HG03460 (cell line): ENCODE measurements at regions not wholly inside any gene's neighbourhood (a gene's known extent, or its start where the extent isn't known, plus 50 kb on each side); places are given as distances from the start of the nearest gene placed in this dataset.
"Not testable (repeated sequence)": the region's sequence is repeated elsewhere in the genome, so short reads cannot be mapped to it uniquely, and the experiment has no call there.

Experiments used
- ATAC-seq: cut with Tn5 transposase; IDR thresholded peaks from one replicate; pipeline ENCODE4 v1.9.1; 2021; ENCODE audit not compliant: unreplicated experiment

DNA sequence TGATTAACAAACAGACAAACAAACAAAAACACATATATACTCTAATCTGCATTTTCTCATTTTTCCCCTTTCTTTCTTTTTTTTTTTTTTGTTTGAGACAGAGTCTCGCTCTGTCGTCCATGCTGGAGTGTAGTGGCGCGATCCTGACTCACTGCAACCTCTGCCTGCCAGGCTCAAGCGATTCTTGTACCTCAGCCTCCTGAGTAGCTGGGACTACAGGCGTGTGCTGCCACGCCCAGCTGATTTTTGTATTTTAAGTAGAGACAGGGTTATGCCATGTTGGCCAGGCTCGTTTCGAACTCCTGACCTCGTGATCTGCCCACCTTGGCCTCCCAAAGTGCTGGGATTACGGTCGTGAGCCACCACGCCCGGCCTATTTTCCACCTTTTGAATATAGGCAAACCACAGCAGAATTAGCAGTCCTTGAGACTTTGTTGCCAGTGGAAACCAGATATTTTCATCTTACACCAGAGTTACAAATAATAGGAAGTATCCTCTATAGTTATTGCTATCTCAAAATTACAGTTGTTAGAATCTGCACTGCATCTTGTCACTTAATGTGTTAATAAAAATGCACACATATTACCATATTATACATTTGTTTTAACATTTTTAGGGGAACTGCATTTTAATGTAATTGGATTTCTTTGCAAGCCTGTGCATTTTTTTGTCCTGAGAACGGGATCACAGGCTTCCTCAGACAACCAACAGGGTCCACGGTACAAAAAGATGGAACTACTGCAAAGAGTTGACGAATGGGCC, 208.2 kb upstream of the ZNF217 start:
- no peak for ATAC-seq

DNA sequence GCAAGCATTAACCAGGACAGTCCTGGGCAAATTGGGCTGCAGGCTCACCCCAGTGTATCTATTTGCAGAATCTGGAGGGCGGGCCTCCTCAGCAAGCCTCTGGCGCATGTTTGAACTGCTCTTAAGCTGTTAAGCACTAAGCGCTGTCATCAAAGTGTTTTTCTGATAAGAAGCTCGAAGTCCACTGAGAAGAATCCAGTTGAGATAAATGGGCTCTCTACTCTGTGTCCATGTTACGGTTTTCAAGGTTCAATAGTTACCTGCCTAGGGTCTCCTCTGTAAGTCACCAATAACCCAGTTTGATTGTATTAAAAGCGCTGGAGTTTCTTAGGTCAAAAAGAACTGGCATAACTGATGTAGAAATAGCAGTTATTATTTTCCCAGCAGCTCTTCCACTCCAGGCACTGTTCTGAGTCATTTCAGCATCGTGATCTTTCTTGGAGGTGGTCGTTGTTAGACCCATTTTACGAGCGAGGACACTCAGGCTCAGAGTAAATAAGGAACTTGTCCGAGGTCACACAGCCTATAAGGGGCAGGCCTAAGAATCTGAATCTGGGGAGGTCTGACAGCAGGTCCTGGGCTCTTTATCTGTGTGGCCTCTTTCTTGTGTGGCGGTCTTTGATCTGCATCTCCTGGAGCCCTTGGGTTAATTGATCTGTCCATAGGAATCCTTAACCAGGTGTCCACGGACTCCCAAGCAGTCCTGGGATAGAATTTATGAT, 207.4 kb upstream of the ZNF217 start:
- ATAC-seq: no peak

DNA sequence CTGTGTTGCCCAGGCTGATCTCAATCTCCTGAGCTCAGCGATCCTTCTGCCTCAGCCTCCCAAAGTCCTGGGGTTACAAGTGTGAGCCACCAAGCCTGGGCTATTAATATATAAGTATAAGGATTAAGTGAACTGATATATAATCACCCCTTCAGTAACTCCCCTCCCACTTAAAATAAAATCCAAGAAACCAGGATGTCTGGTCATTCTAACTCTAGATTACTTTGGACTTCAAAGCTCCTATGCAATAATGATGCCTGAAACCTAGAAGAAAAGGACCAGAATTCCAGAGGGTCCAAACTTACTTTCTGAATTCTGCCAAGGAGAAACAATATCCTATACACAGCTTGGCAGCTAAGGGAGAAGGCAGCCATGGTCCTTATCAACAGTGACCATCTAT, 206.8 kb upstream of the ZNF217 start:
- no peak for ATAC-seq

DNA sequence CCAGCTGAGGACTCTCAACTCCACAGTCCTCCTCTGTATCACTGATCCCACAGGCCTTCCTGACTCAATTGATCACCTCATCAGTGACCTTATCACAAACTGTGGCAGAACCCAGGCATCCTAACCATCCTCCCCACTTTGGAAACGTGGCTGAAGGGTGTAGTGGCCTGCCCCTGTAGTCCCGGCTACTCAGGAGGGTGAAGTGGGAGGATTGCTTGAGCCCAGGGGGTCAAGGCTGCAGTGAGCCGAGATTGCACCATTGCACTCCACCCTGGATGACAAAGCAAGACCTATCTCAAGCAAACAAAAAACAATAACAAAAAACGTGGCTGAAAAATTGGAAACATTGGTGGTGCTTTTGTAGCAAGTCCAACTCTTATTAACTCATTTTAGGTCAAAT, 203.4 kb upstream of the ZNF217 start:
- ATAC-seq: no peak

DNA sequence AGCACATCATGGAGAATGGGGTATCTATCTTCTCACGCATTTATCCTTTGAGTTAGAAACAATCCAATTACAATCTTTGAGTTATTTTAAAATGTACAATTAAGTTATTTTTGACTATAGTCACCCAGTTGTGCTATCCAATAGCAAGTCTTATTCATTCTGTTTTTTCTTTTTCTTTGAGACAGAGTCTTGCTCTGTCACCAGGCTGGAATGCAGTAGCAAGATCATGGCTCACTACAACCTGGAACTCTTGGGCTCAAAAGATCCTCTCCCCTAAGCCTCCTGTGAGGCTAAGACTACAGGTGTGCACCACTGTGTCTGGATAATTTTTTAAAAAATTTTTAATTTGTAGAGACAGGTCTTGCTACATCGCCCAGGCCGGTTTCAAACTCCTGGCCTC, 201.5 kb upstream of the ZNF217 start:
- ATAC-seq: no peak

DNA sequence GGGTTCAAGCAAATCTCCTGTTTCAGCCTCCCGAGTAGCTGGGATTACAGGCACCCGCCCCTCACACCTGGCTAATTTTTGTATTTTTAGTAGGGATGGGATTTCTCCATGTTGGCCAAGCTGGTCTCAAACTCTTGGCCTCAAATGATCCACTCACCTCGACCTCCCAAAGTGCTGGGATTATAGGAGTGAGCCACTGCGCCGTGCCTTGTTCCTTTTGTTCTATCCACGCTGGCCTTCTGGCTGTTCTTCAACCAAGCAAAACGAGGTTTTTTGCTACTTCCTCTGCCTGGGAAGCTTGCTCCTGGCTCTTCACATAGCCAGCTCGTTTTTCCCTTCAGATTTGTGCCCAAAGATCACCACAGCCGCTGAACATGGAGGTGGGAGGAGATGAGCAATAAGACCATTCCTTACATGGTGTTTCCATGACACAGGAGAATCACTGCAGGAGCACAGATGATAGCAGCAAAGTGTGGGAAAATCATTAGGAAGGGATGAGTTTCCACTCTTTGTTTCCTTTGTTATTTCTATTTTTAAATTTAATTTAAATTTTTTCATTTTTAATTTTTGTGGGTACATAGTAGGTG, 201.0 kb upstream of the ZNF217 start:
- no peak for ATAC-seq

DNA sequence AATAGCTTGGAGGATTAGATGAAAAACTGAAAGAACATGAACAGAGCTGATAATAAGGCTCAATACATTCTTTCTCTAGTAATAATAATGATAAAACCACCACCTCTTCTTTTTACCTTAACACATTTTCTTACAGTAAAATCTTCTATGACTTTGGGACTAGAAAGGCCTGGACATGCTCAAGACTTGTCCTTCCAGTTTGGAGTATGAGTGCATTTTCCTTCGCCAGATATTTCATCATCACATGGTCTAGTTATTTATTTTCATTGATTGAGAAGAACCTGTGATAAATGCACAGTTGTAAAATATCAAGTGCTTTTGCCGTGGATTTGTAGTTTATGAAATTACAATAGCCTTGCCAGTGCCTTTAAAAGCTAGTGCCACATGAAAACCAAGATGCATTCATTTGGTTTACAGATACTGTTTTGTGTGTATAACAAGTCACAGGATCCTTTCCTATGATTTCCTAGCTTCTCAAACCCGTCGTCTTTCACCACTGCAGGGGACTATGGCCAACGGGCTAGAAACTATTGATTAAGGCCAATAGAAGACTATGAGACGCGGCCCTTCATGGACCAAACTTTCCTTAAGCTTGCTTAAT, 200.2 kb upstream of the ZNF217 start:
- no peak for ATAC-seq

DNA sequence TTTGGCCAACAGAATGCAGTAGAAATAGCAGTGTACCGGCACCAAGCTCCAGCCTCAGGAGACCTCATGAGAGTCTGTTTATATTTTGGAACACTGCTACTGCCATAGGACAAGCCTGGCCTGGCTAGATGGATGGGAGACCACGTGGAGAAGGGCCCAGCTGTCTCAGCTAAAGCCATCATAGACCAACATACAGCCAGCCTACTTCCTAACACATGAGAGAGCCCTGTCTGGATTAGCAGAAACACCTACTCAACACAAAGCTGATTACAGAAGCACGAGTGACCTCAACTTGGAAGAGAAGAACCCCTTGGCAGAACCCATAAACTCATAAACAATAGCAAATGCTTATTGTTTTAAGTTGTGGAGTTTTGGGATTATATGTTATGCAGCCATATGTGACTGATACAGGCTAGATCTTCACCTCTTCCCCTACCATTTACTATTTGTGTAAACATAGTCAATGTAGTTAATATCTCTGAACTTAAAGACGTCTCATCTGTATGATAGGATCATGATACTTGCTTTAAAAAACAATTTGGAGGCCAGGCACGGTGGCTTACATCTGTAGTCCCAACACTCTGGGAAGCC, 199.4 kb upstream of the ZNF217 start:
- no peak for ATAC-seq

DNA sequence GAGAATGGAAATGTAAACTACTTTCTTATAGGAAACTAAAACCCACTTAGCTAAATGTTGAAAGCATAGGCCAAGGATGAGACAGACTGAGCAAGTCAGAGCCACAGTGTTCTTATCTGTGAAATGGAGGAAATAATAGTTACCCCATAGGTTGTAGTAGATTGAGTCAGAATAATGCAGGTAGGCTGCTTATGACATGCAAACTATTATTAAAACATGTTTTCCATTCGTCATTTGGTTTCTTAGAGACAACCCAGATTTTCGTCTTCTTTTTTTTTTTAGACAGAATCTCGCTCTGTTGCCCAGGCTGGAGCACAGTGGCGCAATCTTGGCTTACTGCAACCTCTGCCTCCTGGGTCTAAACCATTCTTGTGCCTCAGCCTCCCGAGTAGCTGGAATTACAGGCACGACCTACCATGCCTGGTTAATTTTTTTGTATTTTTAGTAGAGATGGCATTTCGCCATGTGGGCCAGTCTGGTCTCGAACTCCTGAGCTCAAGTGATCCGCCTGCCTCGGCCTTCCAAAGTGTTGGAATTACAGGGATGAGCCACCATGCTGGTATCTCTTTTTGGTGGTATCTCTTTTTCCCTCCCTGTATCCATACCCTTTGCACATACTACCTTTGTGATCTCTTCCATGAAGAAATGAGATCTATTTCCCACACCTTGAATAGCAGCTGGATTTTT, 196.5 kb upstream of the ZNF217 start:
- no peak for ATAC-seq

DNA sequence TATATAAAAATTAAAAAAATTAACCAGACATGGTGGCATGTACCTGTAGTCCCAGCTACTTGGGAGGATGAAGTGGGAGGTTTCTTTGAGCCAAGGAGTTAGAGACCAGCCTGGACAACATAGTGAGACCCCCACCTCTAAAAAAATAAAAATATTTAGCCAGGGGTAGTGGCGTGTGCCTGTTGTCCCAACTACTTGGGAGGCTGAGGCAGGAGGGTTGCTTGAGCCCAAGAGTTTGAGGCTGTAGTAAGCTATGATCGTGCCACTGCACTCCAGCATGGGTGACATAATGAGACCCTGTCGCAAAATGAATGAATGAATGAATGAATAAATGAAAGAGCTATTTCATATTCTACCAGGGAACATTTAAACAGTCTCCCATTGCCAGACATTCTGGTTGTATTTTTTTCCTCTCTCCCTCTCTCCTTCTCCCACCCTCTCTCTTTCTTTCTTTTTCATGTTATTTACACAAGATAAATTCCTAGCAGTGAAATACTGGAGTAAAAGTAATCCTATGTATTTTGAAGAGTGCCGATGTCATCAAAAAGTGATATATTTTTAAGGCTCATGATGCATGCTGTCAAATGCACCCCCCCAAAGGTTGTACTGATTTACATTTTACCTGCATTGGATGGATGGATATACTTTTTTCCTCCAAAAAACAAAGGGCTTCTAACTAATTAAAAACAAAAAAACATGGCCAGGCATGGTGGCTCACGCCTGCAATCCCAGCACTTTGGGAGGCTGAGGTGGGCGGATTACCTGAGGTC, 194.8 kb upstream of the ZNF217 start:
- ATAC-seq: no peak

DNA sequence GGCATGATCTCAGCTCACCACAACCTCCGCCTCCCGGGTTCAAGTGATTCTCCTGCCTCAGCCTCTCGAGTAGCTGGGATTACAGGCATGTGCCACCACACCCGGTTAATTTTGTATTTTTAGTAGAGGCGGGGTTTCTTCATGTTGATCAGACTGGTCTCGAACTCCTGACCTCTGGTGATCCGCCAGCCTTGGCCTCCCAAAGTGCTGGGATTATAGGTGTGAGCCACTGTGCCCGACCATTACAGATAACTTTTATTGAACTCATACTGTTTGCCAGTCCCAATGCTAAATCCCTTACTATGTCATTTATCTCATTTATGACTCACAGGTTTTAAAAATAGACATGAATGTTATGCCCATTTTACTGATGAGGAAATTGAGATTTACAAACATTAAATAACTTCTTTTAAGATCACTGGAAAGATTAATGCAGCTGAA, 193.9 kb upstream of the ZNF217 start:
- ATAC-seq: not testable (repeated sequence)

DNA sequence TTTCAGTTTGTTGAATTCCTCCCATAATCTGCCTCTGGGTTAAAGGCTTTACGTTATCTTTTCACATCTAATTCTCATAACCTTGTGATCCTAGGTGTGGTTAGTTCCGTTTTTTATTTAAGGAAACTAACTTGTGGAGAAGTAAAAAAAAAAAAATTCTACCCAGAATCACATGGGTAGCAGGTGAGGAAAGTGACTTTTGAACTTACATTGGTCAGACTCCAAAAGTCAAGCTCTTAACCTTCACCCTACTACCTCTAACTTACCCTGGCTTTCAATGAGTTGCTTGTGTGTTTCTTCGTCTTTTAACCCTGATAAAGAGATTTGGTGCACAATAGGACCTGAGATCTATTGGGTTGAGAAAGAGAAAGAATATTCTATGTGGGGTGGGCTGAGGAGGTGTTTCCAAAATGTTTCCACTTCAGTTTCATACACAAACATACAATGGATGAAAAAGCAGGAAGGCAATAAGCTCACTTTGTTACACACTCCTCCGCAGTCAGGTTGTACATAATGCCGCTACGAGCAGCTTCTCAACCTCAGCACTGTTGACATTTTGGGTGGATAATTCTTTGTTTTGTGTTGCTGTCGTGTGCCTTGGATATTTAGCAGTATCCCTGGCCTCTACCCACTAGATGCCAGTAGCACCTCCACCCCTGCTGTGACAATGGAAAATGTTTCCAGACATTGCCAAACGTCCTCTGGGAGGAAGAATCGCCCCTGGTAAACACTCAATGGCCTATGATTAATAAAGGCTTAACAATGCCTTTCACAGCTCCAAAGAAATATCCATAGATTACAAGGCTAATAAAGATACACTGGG, 193.0 kb upstream of the ZNF217 start:
- ATAC-seq: no peak

DNA sequence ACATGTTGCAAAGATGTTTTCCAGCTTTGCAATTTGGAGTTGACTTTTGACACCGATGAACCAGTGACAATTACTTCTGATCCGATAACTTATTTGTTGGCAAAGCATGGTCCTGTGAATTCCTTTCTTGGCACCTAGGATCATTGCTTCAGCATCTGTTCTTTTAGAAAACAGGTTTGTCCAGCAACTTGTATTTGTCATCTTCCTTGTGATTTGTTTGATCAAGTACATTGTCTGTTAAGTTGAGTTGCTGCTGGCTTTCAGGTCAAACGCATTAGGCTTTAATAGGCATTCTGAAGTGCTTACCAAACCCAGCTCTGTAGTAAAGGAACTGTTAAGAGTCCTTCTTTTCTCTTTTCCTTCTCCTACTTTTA, 192.4 kb upstream of the ZNF217 start:
- ATAC-seq: no peak

DNA sequence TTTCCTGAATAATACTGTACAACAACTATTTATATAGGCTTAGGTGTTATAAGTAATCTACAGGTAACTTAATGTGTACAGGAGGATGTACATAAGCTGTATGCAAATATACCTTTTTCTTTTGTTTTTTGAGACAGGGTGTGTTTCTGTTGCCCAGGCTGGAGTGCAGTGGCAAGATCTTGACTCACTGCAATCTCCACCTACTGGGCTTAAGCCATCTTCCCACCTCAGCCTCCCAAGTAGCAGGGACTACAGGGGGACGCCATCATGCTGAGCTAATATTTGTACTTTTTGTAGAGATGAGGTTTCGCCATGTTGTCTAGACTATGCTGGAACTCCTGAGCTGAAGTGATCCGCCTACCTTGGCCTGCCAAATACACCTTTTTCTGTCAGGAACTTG, 191.7 kb upstream of the ZNF217 start:
- no peak for ATAC-seq

DNA sequence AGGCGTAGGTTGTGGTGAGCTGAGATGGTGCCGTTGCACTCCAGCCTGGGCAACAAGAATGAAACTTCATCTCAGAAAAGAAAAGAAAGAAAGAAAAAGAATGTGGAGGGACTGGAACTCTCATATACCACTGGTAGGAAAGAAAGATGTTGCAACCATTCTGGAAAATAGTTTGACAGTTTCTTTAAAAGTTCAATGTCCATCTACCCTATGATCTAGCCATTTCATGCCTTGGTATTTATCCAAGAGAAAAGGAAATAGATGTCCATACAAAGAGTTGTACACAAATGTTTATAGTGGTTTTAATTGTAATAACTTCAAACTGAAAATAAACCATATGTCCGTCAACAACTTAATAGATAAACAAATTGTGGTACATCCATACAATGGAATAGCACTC, 190.1 kb upstream of the ZNF217 start:
- no peak for ATAC-seq

DNA sequence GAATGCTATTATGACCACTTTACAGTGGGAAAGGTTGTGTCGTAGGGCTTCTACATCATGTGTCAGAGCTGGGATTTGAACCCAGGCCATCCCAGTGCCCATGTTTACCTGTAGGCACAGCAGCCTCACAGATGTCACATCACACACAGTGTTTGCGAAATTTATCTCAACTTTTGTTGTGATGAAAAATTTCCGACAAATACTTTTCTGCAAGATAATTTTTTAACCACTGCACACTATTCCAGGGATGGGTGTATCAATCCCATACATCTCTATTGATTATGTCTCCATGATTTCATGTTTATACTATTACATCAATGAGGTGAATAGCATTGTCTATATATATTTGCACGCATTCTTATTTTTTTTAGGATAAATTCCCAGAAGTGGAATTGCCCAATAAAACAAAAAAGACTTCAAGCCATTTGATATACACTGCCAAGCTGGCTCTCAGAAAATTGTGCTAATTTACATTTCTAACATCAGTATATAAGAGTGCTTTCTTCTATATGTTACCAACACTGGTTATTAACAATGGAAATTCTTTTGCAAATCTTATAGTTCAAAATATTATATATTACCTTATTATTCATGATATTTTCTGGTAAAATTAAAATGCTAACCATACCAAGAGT, 189.1 kb upstream of the ZNF217 start:
- ATAC-seq: no peak

DNA sequence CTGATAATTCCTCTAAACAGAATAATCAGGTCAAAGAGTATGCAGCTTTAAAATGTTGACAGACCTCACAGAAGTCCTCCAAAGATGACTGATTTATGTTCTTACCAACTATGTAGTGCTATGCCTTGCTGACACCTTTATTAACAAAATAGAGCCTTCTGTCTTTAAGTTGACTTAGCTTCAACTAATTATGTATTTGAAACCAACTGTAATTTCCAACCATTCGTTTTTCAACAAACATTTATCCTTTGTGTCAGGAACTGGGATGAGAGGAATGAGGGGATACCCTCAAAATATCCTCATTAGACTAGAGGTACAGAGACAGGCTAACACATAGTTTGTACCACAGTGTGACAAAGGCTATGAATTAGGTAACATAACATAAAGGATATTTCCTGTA, 186.2 kb upstream of the ZNF217 start:
- no peak for ATAC-seq

DNA sequence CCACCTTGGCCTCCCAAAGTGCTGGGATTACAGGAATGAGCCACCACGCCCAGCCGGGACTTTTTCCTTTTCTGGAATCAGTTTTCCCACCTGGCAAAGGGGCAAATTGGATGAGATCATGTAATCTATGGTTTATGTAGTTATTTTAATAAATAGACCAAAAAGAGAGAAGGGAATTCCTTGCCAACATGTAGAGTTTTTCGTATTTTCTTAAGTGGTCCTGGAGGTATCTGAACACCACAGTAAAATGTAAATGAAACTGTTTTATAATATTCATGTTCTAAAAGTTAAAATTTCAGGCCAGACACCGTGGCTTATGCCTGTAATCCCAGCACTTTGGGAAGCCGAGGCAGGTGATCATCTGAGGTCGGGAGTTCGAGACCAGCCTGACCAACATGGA, 185.1 kb upstream of the ZNF217 start:
- no peak for ATAC-seq

DNA sequence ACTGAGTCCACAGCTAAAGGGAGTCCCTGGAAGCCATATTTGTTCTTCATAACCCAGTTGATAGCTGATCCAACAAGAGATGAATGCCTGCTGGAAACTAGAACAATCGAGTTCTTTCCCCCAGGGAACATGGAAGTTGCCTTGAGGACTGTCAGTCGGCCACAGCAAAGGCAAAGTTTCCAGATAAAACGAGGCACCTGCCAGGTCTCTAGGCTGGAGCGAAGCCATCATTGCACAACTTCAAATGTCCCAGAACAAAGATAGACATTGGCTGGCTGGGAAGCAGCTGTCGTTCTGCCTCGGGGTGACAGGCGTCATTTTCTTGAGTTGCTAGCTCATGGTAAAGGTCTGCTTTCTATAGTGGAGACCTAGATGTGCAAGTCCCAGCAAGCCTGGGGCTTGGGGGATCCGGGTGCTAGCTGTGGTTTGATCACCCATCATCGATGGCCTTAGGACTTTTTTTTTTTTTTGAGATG, 184.4 kb upstream of the ZNF217 start:
- no peak for ATAC-seq
